Right ventricle myocardium superior (tissue), 1 donor: ENCODE measurements at regions not wholly inside any gene's neighbourhood (a gene's known extent, or its start where the extent isn't known, plus 50 kb on each side); places are given as distances from the start of the nearest gene placed in this dataset.
"Not testable (repeated sequence)": the region's sequence is repeated elsewhere in the genome, so short reads cannot be mapped to it uniquely, and the experiment has no call there.

ENCODE experiments used
- ATAC-seq: fragments of 200-7000 bp; cut with Tn5 transposase; one replicate; pipeline ENCODE4 v1.9.1; 2020; ENCODE audit warnings: mild to moderate bottlenecking; ENCODE audit not compliant: poor library complexity
- DNase-seq: peaks from one replicate; pipeline ENCODE4 v3.0.0-alpha.2; 2020
- intact Hi-C: fragments of 100-400 bp; cut with DNase I; formaldehyde crosslinking; loops from one replicate; pipeline ENCODE4 v1.11.2; 2022
- donor health status: DM: no; HTN: yes; CAD: no; lungs with severe emphysema.

DNA sequence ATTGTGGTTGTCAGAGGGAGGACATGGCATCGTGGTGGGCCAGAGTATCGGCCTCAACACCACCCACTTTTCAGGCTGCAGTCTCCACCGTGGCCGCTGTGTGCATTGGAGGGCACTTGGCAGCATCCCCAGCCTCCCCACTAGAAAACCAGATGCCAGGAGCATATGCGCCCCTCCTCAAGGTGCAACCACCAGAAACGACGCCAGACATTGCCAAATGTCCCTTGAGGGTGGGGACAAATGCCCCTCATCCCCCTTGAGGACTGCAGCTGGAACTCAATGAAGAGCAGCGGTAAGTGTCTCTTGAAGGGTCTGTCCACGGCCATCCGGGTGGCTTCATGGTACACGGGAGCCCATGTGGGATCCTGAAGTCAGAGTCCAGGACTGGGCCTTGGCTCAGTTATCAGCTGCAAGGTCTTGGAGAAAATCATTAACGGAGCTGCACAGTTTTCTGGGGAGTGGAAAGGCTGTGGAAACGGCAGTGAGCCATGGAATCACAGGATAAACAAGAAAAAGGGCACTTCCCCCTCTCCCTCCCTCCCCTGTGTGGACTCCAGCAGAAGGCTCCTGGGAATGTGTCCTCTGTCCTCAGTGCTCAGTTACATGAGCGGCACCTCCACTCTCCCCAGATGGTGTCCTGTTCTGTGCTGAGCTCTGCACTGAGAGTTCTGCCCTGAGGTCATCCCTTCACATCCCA, 324.4 kb upstream of the B3GAT1 start:
- no peak for DNase-seq
- intact Hi-C loops, result no loop called here
- no peak for ATAC-seq

DNA sequence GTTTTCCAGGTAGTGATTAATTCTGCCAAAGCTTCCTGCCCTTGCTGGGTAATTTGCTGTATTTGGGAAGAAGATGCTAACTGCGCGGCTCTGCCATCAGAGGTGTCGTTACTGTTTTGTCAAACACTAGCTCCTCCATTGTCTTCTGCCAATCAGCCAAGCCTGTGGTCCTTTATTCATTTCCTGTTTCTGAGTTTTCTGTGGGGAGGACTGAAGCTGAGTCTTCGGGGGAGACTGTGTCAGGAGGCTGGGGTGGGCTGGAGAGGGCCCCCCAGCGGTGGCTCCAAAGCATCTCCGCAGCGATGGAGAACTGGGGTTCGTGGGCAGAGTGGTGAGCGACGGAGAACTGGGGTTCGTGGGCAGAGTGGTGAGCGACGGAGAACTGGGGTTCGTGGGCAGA, 322.9 kb upstream of the B3GAT1 start:
- intact Hi-C loops, result no loop called here
- DNase-seq, result no peak
- no peak for ATAC-seq

DNA sequence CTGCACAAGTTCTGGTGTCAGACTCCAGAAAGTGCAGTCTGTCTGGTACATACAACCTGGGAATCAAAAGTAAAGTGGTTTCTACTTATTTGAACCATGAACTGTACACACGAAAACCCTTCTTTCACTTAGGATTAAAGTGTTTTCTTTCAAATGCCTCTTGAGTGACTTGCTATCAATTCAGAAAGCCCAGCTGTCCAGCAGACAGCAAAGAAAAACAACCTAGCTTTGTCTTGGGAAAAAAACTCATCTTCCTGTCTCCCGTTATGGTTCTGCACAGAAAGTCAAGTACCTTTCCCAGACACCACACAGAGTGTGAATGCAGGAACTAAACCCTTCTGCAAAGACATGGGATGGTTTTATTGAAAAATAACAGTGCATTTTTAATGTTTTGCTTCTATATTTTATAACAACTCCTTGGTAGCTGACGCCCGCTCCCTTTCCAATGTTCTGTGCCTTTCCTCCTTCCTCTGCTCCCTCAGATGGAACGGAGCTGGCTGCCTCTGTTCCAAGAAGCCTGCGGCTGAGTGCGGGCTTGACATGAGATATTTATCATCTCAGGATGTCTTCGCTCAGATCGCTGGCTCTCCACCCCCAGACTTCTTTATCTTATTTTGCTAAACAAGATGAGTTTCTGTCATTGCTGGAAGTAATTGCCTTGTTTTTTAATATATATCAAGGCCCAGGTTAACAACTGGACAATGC, 322.3 kb upstream of the B3GAT1 start:
- DNase-seq, result no peak
- intact Hi-C loops, result no loop called here
- ATAC-seq, result no peak

DNA sequence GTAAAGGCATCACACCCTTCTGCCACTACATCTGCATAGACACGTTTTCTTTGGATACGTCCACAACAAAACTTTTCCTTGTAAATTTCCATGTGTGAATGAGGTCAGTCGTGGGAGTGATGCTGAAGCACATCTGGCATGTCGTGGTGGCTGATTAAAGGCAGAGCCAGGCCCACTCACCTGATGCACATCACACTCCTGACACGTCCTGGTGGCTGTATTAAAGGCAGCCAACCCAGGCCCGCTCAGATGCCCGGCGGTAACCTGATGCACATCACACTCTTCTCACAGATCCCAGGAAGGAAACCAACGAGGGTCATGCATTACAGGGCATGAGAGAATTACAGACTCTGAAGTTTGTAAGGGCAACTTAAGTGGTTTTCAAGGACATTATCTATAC, 321.6 kb upstream of the B3GAT1 start:
- ATAC-seq (no peak), DNase-seq (no peak)
- intact Hi-C loops, result no loop called here

DNA sequence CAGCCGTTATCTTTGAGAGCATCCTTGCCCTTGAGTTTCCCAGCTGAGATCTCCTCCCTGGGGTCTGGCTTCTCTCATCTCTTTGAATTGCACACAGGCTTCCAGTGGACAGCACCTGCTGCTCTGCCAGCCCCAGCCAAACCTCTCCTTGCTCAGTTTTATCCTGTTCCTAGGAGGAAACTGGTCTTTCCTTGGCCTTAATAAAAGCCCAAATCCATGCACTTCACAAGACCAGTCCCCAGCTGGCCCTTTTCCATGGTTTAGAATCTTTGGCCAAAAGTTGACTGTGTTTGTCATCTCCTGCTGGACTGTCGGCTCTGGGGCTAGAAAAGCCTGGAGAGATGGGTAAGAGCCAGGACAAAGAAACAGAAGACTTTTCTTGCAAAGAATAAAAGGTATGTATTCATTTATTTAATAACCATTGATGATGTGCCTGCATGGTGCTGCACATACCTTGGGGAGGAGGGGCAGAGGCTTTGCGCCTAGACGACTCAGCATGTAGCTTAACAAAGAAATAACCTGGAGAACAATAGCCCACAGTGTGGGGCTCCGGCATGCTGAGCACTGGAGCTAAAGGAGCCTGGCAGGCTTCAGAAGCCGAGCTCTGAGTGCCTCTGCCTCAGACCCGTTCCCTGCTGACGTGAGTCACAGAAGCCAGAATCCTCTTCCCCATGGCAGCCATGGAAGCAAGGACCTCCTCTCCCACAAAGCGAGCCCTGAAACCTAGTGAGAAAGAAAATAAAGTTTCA, 319.3 kb upstream of the B3GAT1 start:
- intact Hi-C loops, result no loop called here
- ATAC-seq (no peak), DNase-seq (no peak)

DNA sequence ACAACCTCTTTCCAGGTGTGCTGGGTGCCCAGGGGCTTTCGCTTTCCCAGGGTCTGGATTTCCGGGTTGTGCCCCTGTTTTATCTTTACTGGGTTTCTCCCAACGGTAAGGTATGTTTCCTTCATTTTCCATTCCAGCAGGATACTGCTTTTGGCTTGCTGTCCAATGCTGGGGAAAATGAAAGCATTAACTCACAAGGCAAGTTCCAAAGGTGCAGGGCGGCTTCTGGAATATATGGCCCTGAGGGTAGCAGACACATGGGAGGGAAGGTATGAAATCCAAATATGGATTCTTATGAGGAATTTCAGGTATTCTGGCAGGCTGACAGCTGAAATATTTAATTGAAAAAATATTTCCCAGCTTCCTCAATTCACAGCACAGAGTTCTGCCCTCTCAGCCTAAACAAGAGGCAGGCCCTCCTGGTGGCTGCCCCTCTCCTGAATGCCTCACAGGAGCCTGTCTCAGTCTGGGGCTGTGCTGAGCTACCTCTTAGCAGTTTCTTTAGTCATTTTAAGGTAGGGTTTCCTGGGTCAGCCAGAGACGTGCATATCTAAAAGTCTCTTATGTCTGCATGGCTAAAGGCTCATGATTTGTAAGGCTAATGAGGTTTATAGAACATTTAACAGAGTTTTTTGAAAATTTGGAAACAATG, 318.6 kb upstream of the B3GAT1 start:
- ATAC-seq, result no peak
- intact Hi-C loops, result no loop called here
- DNase-seq, result no peak

DNA sequence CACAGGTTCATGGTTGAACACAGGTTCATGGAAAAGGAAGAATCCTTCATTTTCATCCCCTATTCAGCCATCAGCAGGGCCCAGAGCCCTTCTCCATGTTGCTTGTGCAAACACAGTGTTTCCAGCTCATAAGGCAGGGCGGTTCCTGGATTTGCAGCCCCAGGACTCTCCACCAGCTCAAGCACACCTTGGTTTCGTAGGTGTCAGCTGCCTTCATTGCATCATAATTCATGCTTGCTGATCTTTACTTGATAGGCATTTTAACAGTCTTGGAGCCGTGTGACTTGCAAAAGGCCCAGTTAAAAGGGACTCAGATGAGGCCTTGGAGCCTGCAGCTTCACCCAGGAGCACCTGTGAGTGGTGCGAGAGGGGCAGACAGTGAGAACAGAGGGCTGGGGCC, 318.1 kb upstream of the B3GAT1 start:
- no peak for ATAC-seq
- intact Hi-C loops, result no loop called here

DNA sequence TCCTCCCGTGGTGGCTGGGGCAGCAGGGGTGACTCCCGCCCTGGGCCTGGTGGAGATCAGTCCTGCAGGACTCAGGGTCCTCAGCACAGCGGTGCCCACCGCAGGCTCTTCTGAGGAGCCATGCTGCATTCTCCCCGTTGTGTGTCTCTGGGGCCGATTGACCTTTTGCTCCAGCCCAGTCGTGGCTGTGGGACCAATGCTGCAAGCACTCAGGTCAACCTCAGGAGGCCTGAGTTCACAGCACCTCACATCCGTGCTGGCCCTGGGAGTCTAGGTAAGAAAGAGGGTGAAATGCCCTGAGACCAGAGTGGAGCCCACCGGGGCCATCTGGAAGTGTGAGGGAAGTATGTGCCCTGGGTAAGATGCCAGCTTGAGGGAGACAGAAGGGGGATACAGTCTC, 316.1 kb upstream of the B3GAT1 start:
- DNase-seq (no peak), ATAC-seq (no peak)
- intact Hi-C loops, result no loop called here

More for the DNA sequence above, 318.1 kb upstream of the B3GAT1 start:
- DNase-seq, result no peak

DNA sequence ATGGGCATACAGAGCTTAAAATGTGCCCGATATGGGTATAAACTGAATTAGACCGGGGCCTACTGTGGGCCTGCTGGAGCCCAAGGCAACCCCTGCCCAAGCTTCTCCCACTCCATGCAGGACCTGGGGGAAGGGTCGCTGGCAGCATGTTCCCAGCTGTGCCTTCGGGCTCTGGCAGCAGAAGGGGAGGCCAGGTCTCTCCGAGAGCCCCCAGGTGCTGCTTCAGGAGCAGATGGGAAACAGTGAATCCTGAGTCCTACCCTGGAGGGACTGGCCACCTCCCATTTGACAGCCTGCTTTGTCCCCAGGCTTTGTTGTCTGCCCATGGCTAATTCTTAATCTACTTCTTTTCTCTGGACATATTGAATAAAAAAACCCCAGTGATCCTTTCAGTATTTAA, 315.6 kb upstream of the B3GAT1 start:
- ATAC-seq, result no peak
- no peak for DNase-seq
- intact Hi-C loops, result no loop called here

DNA sequence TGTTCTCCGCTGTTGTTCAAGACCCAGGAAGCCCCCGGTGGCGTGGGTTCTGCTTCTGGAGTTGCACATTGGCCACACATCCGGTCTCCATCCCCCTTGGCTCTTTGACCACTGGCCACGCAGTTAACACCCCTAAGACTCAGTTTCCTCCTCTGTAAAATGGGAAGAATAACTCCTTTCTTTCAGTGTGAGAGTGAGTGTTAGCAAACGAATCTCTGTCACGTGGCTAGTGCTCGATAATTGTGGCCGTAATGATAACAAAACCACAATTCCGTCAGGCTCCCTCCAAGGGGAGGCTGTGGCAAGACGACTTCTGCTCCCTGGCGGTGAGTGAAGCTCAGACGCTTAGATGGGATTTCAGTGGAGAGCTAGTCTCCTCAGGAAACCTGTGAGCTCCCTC, 315.2 kb upstream of the B3GAT1 start:
- intact Hi-C loops, result no loop called here
- ATAC-seq (no peak), DNase-seq (no peak)

DNA sequence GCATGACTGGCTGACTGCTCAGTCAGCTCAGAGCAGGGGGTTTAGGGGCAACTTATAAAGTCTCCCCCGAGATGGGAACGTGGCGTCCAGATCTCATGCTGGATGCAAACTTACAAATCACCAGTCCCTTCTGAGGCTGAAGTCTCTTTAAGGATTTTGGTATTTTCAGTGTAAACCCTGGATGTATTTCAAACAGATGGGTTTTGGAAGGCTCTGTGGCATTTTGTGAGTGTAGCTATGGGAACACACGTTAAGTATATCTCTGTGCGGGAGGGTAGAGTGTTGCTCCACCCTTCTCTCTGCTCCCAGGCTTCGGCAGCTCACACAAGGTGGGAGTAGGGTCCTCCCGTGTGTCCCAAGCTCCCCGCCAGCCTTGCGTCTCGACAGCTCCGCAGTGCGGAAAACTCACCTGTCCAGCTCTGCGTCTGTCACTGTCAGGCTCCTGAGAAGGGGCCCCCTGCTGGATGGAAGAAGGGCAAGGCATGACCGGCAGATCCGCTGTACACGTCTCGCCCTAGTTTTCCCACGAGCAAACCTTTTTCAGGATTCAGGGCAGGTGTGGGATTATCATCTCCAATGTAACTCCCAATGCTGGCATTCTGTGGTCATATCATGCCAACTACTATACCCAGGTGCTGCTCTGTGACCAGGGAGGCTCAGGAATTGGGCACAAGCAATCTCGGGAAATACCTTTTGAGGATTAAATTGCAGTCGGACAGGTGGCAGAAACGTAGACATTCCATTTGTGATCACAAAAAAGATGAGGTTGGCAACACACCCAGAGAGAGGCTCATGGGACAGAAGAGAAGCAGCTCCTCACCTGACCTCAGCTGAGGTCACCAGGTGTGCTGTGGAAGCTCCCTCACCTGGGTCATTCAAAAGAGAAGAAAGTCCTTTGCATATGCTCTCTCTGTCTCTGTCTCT, 313.9 kb upstream of the B3GAT1 start:
- intact Hi-C loops, result no loop called here
- DNase-seq (no peak), ATAC-seq (no peak)

DNA sequence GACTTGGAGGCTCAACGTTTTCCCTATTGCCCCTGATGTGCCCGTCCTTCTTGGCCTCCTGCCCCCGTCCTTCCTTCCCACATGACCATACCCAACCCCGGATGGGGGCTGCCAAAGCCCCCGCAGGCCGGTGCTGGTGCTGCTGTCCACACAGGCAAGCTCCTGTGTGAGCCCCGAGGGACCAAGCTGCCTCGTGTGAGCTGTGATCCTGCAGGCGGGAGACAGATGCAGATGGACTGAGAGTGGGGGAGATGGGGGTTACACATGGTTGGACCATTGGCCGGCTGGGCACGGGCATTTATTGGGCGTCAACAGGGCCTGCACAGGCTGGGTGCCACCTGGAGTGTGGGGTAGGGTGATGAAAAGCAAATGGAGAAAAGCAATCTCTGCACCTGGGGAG, 313.2 kb upstream of the B3GAT1 start:
- ATAC-seq (no peak), DNase-seq (no peak)
- intact Hi-C loops, result no loop called here

DNA sequence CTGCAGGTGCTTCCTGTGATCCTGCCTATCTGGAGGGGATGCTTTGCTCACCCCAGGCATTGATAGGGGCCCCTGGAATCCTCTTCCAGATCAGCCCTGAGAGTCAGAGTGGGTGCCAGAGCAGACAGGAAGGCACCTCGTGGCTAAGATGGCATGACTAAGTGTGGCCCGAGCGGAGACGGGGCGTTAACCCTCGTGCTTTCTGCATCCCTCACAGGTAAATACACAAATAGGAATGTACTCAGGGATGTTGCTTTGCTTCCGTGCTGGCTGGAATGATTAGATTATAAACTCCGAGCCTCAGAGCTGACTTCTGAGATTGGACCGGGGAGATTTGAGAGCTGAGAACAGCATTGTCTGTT, 312.7 kb upstream of the B3GAT1 start:
- intact Hi-C loops, result no loop called here
- no peak for DNase-seq
- ATAC-seq, result no peak

DNA sequence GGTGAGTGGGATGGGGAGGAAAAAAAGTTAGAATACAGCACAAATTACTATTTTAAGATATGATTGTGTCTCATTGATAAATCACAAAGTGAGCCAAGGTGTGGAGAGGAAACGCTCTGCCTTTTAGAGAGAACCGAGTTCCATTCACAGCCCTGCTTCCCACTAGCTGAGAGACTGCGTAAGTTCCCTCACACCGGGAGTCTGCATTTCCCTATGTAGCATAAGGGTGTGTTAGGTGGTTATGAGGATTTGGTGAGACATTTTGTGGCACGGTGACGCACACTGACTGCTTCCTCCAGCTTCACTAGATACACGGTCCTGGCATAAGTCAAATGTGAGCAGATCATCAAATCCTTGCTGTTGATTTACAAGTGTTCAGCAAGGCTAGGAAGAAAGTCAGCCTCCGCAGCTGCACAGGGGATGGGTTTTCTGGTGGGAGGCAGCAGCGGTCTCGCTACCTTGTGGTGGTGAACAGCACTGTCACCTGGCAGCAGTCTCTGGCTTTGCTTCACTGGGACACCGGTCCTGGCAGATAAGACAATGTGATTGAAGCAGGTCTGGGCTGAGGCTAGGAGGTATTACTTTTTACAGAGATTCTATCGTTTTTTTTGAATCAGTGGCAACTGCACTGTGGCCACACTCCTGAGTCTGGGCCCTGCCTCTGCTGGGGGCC, 312.2 kb upstream of the B3GAT1 start:
- intact Hi-C loops, result no loop called here
- ATAC-seq, result no peak
- DNase-seq, result no peak

DNA sequence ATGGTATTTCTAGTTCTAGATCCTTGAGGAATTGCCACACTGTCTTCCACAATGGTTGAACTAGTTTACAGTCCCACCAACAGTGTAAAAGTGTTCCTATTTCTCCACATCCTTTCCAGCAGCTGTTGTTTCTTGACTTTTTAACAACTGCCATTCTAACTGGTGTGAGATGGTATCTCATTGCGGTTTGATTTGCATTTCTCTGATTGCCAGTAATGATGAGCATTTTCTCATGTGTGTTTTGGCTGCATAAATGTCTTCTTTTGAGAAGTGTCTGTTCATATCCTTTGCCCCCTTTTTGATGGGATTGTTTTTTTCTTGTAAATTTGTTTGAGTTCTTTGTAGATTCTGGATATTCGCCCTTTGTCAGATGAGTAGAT, 308.6 kb upstream of the B3GAT1 start:
- DNase-seq, intact Hi-C loops, ATAC-seq: not testable (repeated sequence)

DNA sequence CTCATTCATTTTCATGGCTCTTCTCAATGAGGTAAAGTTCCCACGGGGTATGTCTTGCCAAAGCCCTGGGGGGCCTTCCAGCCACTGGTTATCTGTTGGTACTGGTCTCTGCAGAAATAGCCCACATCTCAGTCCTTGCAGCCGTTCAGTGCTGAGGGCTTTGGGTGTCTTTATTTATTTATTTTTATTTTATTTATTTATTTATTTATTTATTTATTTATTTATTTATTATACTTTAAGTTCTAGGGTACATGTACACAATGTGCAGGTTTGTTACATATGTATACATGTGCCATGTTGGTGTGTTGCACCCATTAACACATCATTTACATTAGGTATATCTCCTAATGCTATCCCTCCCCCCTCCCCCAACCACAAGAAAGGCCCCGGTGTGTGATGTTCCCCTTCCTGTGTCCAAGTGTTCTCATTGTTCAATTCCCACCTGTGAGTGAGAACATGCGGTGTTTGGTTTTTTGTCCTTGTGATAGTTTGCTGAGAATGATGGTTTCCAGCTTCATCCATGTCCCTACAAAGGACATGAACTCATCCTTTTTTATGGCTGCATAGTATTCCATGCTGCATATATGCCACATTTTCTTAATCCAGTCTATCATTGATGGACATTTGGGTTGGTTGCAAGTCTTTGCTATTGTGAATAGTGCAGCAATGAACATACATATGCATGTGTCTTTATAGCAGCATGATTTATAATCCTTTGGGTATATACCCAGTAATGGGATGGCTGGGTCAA, 308.1 kb upstream of the B3GAT1 start:
- intact Hi-C loops, DNase-seq, ATAC-seq: not testable (repeated sequence)

DNA sequence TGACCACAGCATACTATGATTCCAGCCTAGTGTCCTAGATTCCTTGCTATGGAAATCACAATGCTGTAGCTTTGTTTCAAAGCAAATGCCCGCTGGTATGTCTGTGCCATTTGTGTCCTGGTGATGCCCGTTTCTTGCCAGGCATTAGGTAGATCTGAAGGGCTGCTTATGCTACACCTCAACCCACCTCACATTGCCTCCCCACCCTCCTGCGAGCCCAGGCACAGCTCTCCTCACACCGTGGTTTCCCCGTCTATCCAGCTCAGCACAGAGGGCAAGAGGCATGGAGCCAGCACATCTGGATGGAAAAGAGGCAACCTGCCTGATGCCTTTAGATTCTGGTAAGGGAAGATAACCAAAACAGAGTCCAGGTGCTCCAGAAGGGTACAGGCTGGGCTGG, 307.4 kb upstream of the B3GAT1 start:
- DNase-seq (no peak), ATAC-seq (no peak)
- intact Hi-C loops, result no loop called here
